ENCODE measurements at regions not wholly inside any gene's neighbourhood (a gene's known extent, or its start where the extent isn't known, plus 50 kb on each side); places are given as distances from the start of the nearest gene placed in this dataset.

DNA sequence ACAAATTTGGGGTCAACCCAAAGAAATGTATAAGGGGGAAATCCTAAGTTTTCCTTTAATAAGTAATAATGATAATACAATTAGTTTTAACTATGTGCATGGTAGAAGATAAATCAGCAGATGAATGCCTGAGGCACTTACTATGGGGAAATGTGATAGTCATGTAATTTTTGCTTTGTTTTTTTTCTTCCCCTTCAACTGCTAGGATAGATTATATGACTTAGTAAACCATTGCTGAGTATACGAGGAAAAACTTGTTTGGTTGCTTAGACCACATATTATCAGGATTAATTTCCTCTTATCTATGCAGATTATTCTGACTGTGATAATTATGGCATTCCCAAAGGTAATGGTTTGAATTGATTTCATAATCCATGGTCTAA, 181.1 kb downstream of the TGFB2 start:
- ATAC-seq = no peak

GRCh38 chr1:218527737-218528136, 182.6 kb downstream of the TGFB2 start:
- ATAC-seq = no peak

- no peak for ATAC-seq
Measured at GRCh38 chr1:218529646-218530300, 184.6 kb downstream of the TGFB2 start.

DNA sequence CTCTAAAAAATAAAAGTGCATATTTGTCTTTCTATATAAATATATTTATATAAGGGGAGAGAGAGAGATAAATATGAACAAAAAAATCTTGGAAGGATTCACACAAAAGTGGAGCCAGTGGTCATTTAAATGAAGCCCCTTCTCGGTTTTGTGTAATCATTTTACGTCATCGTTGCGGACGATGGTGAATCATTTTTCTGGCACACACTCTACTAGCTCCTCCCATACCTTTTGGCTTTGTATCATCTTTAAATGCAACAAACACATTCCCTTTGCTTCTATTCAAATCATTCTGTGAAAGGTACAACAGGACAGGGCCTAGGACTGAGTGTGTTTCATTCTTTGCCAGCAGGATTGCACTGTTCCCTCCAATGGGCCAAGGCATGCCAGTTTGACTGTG, 186.8 kb downstream of the TGFB2 start:
- ATAC-seq = no peak

GRCh38 chr1:218536296-218536986, 191.3 kb downstream of the TGFB2 start:
- ATAC-seq = peak; percentile 90

DNA sequence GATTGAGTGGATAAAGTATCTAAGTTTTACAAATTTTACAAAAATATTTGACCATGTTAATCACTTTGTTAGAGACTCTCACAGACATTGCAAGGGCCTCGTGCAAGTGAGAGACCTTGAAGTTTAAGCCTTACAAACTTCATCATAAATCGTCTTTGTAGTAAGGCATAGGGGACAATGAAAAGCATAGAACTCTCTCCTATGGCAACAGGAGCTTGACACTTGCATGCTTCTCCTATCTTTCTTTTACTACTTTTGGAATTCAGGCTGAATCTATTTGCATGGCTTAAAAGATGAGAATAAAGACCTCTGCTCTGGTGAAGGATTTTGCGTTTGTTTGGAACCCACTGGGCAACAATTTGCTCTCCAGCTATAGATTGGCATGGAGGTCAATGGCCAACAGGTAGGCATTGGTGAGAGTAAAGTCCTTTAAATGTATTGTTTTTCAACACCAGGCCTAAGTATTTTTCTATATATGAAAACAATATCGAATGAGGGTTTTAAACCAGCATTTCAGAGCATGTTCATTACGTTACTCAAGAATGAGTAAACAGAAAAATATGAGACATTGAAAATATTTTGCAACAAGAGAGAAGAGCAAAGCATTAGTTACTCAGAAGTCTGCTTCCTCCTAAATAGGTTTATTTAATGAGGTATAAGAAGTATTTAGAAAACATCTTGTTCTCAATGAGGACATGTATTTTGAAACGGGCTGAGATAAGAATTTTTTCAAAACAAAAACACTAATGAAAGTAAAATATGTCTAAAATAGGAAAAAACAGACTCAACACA, 192.2 kb downstream of the TGFB2 start:
- ATAC-seq = peak; percentile 26

GRCh38 chr1:218538341-218538740, 193.2 kb downstream of the TGFB2 start:
- ATAC-seq = no peak

GRCh38 chr1:218546314-218546713, 201.2 kb downstream of the TGFB2 start:
- no peak for ATAC-seq

DNA sequence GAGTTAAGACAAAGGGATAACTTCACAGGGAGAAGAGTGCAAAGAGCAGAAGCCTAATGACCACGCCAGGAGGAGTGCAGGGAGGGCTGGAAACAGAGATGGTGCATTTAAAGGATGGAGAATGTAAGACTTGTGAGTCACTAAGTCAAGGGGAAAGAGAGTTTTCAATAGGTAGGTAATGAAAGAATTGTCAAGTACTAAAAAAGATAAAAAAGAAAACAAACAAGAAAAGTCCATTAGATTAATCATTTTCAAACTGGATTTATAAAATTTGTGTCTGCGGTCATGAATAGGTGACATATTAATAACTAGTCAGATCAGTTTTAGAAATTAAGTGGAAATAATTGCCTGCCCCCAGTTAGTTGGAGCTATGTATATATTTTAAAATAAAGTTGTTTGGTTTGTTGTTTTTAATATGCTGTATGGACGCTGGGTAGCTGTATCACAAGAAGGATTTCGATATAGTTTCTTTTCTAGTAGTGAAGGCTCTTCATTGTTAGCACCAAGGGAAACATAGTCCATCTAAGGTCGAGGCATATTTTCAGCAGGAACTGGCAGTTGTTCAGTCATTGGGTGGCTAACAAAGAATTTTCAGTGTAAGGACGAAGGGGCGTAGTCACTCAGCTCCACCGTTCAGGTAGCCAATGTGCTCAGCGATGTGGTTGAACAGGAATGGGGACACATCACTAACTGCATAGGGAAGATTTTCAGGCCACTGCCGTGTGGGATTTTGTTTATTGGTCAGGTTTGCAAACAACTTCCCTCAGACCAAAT, 203.0 kb downstream of the TGFB2 start:
- ATAC-seq = no peak

DNA sequence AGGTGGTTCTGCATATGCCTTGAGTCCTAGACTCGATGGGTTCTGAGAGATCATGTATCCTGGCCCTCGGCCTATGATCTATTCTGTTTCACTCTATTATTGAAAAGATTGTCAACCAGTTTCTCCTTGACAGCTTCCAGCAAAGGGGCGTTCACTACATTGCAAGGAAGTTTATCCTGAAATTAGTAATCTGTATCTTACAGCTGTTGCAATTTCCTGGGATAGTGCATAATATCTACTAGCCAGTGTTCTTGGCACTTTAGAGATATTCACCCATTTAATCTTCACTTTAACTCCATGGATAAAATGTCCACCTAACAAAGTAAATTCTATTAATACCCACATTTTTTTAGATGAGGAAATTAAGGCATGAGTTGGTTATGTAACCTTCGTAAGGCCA, 203.6 kb downstream of the TGFB2 start:
- no peak for ATAC-seq

- no peak for ATAC-seq
Measured at GRCh38 chr1:218553197-218553596, 208.1 kb downstream of the TGFB2 start.

GRCh38 chr1:218556016-218556415, 210.9 kb downstream of the TGFB2 start:
- no peak for ATAC-seq

DNA sequence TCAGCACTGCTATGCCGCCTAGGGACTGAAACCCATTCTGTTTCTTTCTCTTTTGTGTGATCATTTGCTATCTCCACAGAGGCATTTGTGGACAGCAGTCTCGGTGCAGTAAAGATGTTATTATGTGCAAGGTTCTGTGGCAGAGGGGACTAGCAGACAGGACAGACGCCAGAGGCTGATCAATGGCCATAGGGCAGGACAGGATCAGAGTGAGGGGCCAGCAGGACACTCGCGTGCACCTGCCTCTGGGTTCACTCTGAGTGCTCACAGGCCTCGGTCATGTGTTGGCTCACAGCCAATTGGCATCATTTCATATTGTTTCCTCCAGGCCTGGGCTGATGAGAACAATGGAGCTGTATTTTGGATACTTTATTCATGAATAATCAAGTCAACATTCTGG, 212.6 kb downstream of the TGFB2 start:
- ATAC-seq = peak; percentile 26

DNA sequence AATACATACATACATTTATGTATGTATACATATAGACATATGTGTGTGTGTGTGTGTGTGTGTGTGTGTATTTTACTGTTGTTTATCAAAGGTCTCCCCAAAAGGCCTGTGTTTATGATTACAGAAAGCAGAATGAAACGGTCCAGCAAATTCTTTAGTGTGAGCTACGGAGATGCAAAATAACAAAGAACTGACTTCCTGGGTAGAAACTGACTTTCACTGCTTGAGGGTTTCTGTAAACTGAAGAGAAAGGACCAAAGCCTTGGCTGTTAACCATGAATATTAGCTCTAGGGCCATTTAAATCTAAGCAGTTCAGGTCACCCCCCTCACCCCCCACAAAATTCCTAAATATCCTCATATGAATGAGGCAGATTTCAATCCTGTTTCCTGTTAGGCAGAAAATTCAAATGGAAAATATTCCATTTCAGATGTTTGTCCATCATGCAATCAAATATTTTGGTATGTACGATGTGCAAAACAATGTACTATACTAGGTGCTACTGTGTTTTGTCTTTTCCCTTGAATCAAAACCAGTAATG, 213.2 kb downstream of the TGFB2 start:
- ATAC-seq = no peak

DNA sequence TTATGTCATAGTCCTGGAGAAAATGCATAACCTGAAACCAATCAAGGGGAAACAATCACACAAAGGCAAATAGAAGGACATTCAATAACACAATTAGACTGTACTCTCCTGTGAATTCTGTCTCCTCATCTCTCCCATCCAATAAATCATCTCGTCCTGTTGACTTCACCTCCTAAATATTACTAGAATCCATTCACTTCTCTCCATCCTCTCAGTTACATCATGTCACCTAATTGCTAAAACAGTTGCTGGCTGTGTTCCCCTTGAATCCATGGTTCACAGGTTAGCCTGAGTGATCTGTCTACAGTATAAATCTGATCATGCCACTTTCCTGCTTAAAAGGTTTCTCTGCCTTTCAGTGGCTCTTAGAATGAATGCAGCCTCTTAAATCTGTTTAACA, 220.2 kb downstream of the TGFB2 start:
- no peak for ATAC-seq

DNA sequence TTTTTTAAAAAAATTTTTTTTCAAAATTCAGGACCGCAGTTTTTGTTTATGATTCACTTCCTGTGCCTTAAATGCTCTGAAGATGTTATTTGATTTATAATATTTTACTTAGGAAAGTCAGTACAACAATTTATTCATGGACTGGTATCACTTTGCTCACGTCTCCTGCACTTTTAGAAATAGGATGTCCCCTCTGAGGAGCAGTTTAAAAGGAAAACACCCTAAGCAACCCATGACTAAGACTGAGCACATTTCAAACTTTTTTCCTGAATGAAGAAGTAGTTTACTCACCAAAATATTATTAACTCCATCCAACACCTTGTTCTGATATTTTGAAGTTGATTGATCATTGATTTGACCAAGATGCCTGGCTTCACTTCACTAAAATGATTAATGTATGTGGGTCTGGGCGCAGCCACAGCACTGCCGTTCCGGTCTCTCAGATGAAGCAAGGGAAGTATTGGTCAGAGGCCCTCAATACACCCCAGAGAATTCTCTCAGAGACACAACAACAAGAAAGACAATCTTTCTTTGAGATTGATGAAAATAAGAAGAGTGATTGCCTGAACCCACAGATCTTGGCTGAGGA, 223.9 kb downstream of the TGFB2 start:
- ATAC-seq = no peak

DNA sequence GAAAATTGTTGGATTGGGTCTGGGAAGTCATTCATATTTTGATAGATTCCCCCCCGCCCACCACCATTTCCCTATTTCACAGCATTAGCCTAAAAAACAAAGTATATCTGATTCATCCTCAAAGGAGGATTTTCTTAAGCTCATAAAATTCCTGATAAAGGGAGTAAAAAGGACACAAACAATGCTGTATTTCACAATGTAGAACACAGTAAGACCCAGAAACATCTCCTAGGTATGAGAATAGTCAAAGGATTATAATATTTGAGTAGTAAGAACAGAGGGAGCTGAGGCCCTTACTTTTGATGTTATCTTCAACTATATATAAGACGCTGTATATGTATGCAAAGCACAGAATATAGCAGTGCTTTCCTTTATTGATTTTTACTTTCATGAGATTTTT, 225.3 kb downstream of the TGFB2 start:
- no peak for ATAC-seq

- no peak for ATAC-seq
Measured at GRCh38 chr1:218571491-218571890, 226.4 kb downstream of the TGFB2 start.

DNA sequence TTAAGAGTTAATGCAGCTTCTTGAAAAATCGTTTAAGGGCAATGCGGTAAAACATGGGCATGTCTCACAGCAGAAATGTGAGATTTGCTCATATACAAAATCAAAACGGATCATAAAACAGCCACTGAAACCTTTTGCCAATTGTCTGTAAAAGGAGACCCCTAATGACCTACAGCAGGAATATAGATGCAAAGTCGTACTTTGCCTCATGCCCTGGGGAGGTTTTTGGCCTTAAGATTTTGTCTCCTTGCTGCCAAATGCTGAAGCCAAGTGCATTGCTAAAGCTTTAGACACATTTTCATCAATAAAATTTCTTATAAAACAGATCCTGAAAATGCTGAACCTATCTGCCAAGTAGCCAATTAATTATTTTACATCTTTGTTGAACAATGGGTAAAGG, 226.9 kb downstream of the TGFB2 start:
- ATAC-seq = no peak

DNA sequence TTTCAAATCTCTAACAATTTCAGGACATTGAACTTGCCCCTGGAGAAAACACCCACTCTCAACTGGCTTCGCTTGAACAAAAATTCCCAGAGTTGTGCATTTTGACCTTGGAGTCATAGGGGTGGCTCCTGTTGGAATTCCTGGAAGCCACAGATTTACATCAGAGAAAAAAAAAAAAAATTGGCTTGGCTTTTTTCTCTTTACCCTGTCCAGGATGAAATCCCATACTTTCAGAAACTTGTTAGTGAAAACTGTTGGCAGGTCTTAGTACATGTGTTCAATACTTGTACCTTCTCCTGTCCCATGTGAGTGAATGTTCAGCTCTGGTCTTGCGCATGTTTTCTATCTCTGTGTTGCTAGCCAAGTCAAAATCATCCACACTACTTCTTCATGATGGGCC, 228.8 kb downstream of the TGFB2 start:
- ATAC-seq = no peak

DNA sequence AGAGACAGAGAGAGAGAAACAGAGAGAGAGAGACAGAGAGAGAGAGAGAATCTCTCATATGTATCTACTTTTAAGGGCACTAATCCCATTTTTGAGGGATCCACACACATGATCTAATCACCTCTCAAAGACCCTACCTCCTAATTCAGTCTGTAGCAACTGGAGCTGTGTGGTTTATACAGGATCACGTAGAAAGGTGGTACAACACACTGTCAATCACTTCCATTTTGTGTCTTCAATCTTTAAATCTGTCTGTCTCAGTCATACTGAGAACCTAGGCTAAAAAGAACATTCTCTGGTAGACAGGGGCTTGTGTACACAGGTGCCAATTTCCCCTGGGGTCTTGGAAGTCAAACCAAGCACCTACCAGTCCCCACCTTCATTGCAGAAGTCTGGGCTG, 229.9 kb downstream of the TGFB2 start:
- ATAC-seq = no peak

DNA sequence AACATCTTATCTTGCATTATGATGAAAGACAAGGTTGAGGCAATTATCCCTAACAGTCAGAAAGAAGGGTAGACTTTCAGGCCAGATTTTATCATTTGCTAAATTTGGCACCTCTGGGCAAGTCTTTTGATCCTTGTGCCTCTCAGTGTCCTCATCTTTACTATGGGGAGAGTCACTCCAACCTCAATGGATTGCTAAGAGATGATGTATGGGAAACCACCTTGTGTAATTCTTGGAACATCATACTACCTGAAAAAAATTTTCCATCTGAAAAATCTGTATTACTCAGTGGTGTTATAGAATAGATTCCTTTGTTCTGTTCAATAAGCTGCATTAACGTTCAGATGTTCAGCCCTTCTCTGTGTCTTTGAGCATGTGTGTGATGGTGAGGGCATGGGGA, 230.7 kb downstream of the TGFB2 start:
- no peak for ATAC-seq

Measured in esophagus mucosa (tissue), 1 donor.